A549 (cell line): ENCODE measurements at regions not wholly inside any gene's neighbourhood (a gene's known extent, or its start where the extent isn't known, plus 50 kb on each side); places are given as distances from the start of the nearest gene placed in this dataset.

ENCODE experiments used
- ATAC-seq, 2 experiments: fragments of 200-7000 bp in 1 of 2; fragments of >200 bp in 1 of 2; cut with Nextera tagmentation in 1 of 2; cut with Tn5 transposase in 1 of 2; 3 replicates each; pipeline versions ENCODE4 v1.8.0 to v1.9.1; 2018 to 2020; ENCODE audit warnings: mild to moderate bottlenecking in 1 of 2, moderate library complexity in 1 of 2
- CTCF ChIA-PET: fragments of 300-600 bp; sonication (Branson Sonifier 250); formaldehyde crosslinking; extraction: SDS; loops from one replicate; lab custom pipeline; 2021; ENCODE audit warnings: antibody characterized with exemption, inconsistent platforms; lab: Yijun Ruan, JAX
- POLR2A ChIA-PET: fragments of 350-600 bp; formaldehyde crosslinking; extraction: SDS; loops from one replicate; lab custom pipeline; 2021; ENCODE audit warnings: antibody characterized with exemption, inconsistent platforms; lab: Yijun Ruan, JAX
- DNase-seq, 2 experiments: peaks; one replicate each; pipeline versions ENCODE4 v3.0.0 to v3.0.0-alpha.2; 2011 to 2016; ENCODE audit warnings: low read depth in 1 of 2, low spot score in 1 of 2
- FAIRE-seq: peaks from 2 replicates; lab custom pipeline; 2011; peaks lifted over from hg19 to GRCh38; lab: Jason Lieb, UNC
- H3K27ac ChIP-seq, 2 experiments: fragments of >200 bp; sonication (Bioruptor Twin); formaldehyde crosslinking; 3 replicates each; pipeline ENCODE4 v1.5.1; 2016 to 2017
- H3K4me1 ChIP-seq: fragments of >200 bp; sonication (Bioruptor Twin); formaldehyde crosslinking; 3 replicates; pipeline ENCODE4 v1.6.1; 2016
- H3K4me2 ChIP-seq: fragments of >200 bp; sonication (Bioruptor Twin); formaldehyde crosslinking; 3 replicates; pipeline ENCODE4 v1.6.1; 2016
- H3K4me3 ChIP-seq: fragments of >200 bp; sonication (Bioruptor Twin); formaldehyde crosslinking; 3 replicates; pipeline ENCODE4 v1.5.1; 2016
- H3K9me3 ChIP-seq: fragments of >200 bp; sonication (Bioruptor Twin); formaldehyde crosslinking; 3 replicates; pipeline ENCODE4 v1.6.1; 2016
- CBX8 ChIP-seq: fragments of 200-600 bp; sonication (generic); IDR thresholded peaks from 2 replicates; pipeline ENCODE4 v1.6.1; 2016
- CHD4 ChIP-seq: fragments of 200-600 bp; sonication (generic); IDR thresholded peaks from 2 replicates; pipeline ENCODE4 v1.6.1; 2016; ENCODE audit warnings: antibody characterized with exemption, mild to moderate bottlenecking, borderline replicate concordance
- CTCF ChIP-seq: fragments of >200 bp; sonication (Bioruptor Twin); formaldehyde crosslinking; IDR thresholded peaks from 3 replicates; pipeline ENCODE4 v1.5.1; 2016
- EHMT2 ChIP-seq: fragments of 200-600 bp; sonication (generic); IDR thresholded peaks from 2 replicates; pipeline ENCODE4 v1.6.1; 2016; ENCODE audit warnings: antibody characterized with exemption, low read depth, mild to moderate bottlenecking, moderate library complexity
- ELK1 ChIP-seq: fragments of 150-350 bp; IDR thresholded peaks from 2 replicates; pipeline ENCODE4 v1.6.1; 2014; ENCODE audit warnings: low read depth, mild to moderate bottlenecking, low read length
- EP300 ChIP-seq, 2 experiments: fragments of >200 bp; sonication (Bioruptor Twin); formaldehyde crosslinking; IDR thresholded peaks; 2 replicates in 1 of 2; 3 replicates in 1 of 2; pipeline ENCODE4 v1.6.1; 2016 to 2017
- FOSB ChIP-seq: fragments of 250-450 bp; sonication (Bioruptor Pico); IDR thresholded peaks from 2 replicates; pipeline ENCODE4 v1.5.0; 2020; ENCODE audit warnings: mild to moderate bottlenecking, moderate library complexity
- FOXS1 ChIP-seq: fragments of 250-450 bp; sonication (Bioruptor Pico); IDR thresholded peaks from 2 replicates; pipeline ENCODE4 v1.5.0; 2020; ENCODE audit warnings: mild to moderate bottlenecking, moderate library complexity
- HDAC2 ChIP-seq: fragments of 200-600 bp; sonication (generic); IDR thresholded peaks from 2 replicates; pipeline ENCODE4 v1.6.1; 2016
- HOXB5 ChIP-seq: fragments of 250-450 bp; sonication (Bioruptor Pico); IDR thresholded peaks from 2 replicates; pipeline ENCODE4 v1.5.0; 2020; ENCODE audit warnings: mild to moderate bottlenecking, moderate library complexity
- MYC ChIP-seq: IDR thresholded peaks from 2 replicates; pipeline ENCODE4 v1.6.1; 2012; ENCODE audit warnings: mild to moderate bottlenecking, inconsistent platforms, low read length, improper control_type of control experiment, borderline replicate concordance
- PHF8 ChIP-seq: fragments of 200-600 bp; sonication (generic); IDR thresholded peaks from 2 replicates; pipeline ENCODE4 v1.6.1; 2016; ENCODE audit warnings: low read depth, mild to moderate bottlenecking, antibody characterized with exemption, moderate library complexity, borderline replicate concordance
- RAD21 ChIP-seq, 2 experiments: fragments of >200 bp in 1 of 2; sonication (Bioruptor Twin) in 1 of 2; formaldehyde crosslinking in 1 of 2; IDR thresholded peaks in 1 of 2; conservative IDR thresholded peaks in 1 of 2; 2 replicates in 1 of 2; 3 replicates in 1 of 2; pipeline ENCODE4 v1.6.1; 2012 to 2018; ENCODE audit warnings: inconsistent platforms in 1 of 2
- RFX5 ChIP-seq: fragments of 450-650 bp; IDR thresholded peaks from 2 replicates; pipeline ENCODE4 v1.7.1; 2014; ENCODE audit warnings: antibody characterized with exemption, mild to moderate bottlenecking, moderate library complexity
- SMC3 ChIP-seq: fragments of >200 bp; sonication (Bioruptor Twin); formaldehyde crosslinking; IDR thresholded peaks from 3 replicates; pipeline ENCODE4 v1.6.1; 2018; ENCODE audit warnings: inconsistent platforms
- USF2 ChIP-seq: fragments of 450-650 bp; IDR thresholded peaks from 2 replicates; pipeline ENCODE4 v1.6.1; 2014; ENCODE audit warnings: antibody characterized with exemption
- ZC3H11A ChIP-seq: fragments of 450-650 bp; IDR thresholded peaks from 2 replicates; pipeline ENCODE4 v1.6.1; 2014; ENCODE audit warnings: antibody characterized with exemption, mild to moderate bottlenecking
- WGBS: methylation state at CpG from one replicate; pipeline ENCODE4 v1.1.6; 2017; ENCODE audit errors: missing lambda C conversion rate; 5-methylcytosine and 5-hydroxymethylcytosine counted together

DNA sequence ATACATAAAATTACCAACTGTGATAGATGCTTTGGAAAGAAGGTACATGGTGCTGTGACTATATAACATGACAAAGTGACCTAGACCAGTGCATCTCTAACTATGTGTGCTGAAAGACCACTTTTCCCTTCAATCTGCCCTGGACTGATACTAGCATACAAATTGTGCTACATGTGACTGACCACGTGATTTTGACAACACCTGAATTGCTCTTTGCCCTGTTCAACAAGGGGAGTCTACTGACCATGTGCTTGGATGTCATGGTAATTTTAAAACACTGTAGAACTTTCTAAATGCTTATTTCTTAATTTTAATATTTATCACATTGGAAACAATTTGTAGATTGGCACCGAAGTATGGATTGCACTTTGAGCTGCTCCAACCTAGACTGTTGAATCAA is 142.4 kb downstream of the CAND1 start:
- no peak for TF ChIP-seq FOSB (CRISPR knock-in tag)
- peak; percentile 59 for TF ChIP-seq USF2
- no peak overlapping the region for H3K27ac ChIP-seq
- no peaks in the 10 kb centered on the region for H3K4me1 ChIP-seq
- CTCF ChIA-PET: no interaction called here
- DNase-seq (no peak), FAIRE-seq (peak; percentile 49), ATAC-seq (no peak)
- 24% methylated on average over 2 of the region's 2 CpGs for WGBS
- no peak overlapping the region for H3K4me3 ChIP-seq
- H3K4me2 ChIP-seq: no peak overlapping the region
- POLR2A ChIA-PET: no interaction called here
- no peaks in the 10 kb centered on the region for H3K9me3 ChIP-seq

DNA sequence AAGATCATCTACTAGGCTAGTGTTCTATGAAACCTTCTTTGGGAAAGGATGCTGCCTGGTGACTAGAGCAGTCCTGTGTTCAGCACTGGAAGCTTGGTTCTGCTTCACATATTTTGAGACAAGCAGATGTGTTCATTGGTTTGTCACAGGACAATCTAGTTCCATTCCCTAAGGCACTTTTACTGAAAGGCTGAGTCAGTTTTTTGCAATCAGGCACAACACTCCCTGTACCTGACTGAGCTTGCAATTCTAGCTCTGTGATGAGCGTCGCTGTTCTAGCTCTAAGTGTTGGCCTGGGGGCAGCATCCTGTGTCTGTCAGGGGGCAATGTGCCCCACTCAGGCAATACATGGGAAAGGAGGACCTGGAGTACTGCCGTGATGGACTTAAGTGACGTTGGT is 144.4 kb downstream of the CAND1 start:
- no peak for DNase-seq
- Histone ChIP-seq H3K4me3 (no peak overlapping the region), H3K9me3 (no peaks in the 10 kb centered on the region), H3K4me1 (no peaks in the 10 kb centered on the region), H3K4me2 (no peak overlapping the region), H3K27ac (no peak overlapping the region)
- TF ChIP-seq EP300 (IDR thresholded peaks at IDR 0.05) (no peak), CBX8 (no peak)
- 70% methylated on average over 4 of the region's 4 CpGs for WGBS
- POLR2A ChIA-PET: no interaction called here
- CTCF ChIA-PET: interaction anchor here (1.2 to 1.4 kb wide), 2 partner anchors 22 to 57 kb away, joined by 3 to 7 read pairs; no protein-coding TSS in a partner anchor
- FAIRE-seq: no peak
- ATAC-seq: no peak

DNA sequence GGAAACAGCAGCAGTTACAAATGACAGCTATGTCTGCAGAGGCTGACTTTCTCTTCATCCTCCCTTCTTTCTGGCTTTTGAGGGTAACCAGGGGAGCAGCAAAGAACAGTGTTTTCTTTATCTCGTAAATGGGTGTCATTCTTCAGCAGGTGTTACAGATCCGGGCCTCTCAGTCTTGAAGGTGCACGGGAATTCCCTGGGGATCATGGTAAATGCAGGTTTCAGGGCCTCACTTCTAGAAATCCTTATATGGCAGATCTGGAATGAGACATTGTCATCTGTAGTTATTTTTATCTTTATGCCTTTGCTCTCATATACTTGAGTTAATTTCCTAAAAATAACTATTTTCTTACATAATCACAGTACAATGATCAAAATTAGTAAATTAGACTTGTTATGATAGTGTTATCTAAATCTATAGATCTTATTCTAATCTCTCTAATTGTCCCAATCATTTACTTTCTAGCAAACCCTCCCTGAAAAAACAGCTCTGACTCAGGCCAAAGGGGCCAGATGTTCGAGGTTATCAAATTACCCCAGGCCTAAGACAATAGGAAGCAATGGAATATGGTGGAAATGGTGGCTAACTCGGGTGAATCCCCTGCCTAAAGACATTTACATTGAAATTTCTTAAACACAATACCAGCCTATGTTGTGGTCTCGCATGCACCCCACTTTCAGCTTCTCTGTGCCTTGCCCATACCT is 145.0 kb downstream of the CAND1 start:
- POLR2A ChIA-PET: interaction anchor here (0.6 kb wide), 1 partner anchor 21 kb away, joined by 3 read pairs; no protein-coding TSS in a partner anchor
- WGBS: 40% methylated on average over 6 of the region's 6 CpGs
- no peak for TF ChIP-seq RAD21 (conservative IDR thresholded peaks at IDR 0.05 in 1 of 2, IDR thresholded peaks at IDR 0.05 in 1 of 2)
- no peak for TF ChIP-seq FOXS1 (CRISPR knock-in tag)
- TF ChIP-seq ZC3H11A: no peak
- no peak for TF ChIP-seq PHF8
- no peak for TF ChIP-seq RFX5
- TF ChIP-seq MYC: no peak
- no peak for TF ChIP-seq EHMT2
- no peak for TF ChIP-seq HOXB5 (CRISPR knock-in tag)
- TF ChIP-seq CHD4: no peak
- no peak for TF ChIP-seq ELK1
- no peak for TF ChIP-seq CBX8
- Histone ChIP-seq H3K4me2 (no peak overlapping the region), H3K27ac (no peak overlapping the region), H3K4me3 (no peak overlapping the region), H3K9me3 (no peaks in the 10 kb centered on the region), H3K4me1 (no peaks in the 10 kb centered on the region)
- FAIRE-seq: no peak
- CTCF ChIA-PET: interaction anchor here (1.2 kb wide), 1 partner anchor 22 kb away, joined by 3 read pairs; no protein-coding TSS in a partner anchor
- no peak for ATAC-seq
- no peak for DNase-seq

DNA sequence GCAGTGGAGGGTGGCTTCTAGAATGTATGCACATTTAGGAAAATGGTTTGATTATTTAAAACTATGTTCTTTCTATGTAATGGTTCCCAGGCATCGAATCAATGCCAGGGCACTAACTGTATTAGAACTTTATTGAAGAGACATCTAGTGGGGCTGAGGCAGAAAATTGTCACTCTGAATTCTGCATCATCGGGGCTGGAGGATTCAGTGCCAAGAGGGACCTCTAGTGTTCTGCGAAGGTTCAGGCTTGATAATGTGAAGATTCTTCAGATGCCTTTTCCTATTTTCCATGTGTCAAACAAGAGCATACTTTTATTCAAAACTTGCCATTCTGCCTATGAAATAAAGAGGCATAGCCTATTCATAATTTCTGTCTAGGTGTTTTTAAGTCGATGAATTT is 146.3 kb downstream of the CAND1 start:
- no peak overlapping the region for H3K4me3 ChIP-seq
- no peak overlapping the region for H3K27ac ChIP-seq
- TF ChIP-seq SMC3 (0 out of 3 replicates have a peak, but pooled peaks have one; percentile 11), RAD21 (conservative IDR thresholded peaks at IDR 0.05 in 1 of 2, IDR thresholded peaks at IDR 0.05 in 1 of 2) (peak; percentile 34 to 51; a peak in 3 of 5 replicates), HDAC2 (no peak), CTCF (peak; percentile 26; the same call in 2 of the 3 replicates), ELK1 (no peak), FOSB (CRISPR knock-in tag) (no peak)
- H3K4me2 ChIP-seq: no peak overlapping the region
- H3K4me1 ChIP-seq: no peaks in the 10 kb centered on the region
- ATAC-seq: peak in 1 of 2 experiments; percentile 73; a peak in 3 of 6 replicates
- CTCF ChIA-PET: no interaction called here
- H3K9me3 ChIP-seq: no peaks in the 10 kb centered on the region
- POLR2A ChIA-PET: no interaction called here
- FAIRE-seq: no peak
- 14% methylated on average over 4 of the region's 4 CpGs for WGBS
- DNase-seq: peak in 1 of 2 experiments; percentile 34
